MCF 10A (cell line): ENCODE measurements at regions not wholly inside any gene's neighbourhood (a gene's known extent, or its start where the extent isn't known, plus 50 kb on each side); places are given as distances from the start of the nearest gene placed in this dataset.

Experiments used
- BruUV-seq: library from RNA; stranded (reverse); fragments of 400-500 nt; replicated peaks from 2 replicates; lab custom pipeline; 2021; lab: Mats Ljungman, UMichigan
- CTCF ChIA-PET: fragments of 300-600 bp; sonication (Branson Sonifier 250); formaldehyde crosslinking; extraction: SDS; loops from one replicate; lab custom pipeline; 2021; ENCODE audit warnings: antibody characterized with exemption, inconsistent platforms; lab: Yijun Ruan, JAX
- POLR2A ChIA-PET: fragments of 300-600, 350-650 bp; sonication (Branson Sonifier 250); formaldehyde crosslinking; extraction: SDS; loops from one replicate; lab custom pipeline; 2020; ENCODE audit warnings: antibody characterized with exemption, inconsistent platforms; lab: Yijun Ruan, JAX
- DNase-seq: peaks from one replicate; pipeline ENCODE4 v3.0.0-alpha.2; 2018; ENCODE audit not compliant: unreplicated experiment
- H3K27ac Mint-ChIP-seq: one replicate; pipeline ENCODE4 v1.8.0; 2022; ENCODE audit warnings: mild to moderate bottlenecking, low read depth, mixed read lengths; ENCODE audit not compliant: unreplicated experiment
- H3K27me3 Mint-ChIP-seq: one replicate; pipeline ENCODE4 v1.8.0; 2022; ENCODE audit warnings: mixed read lengths; ENCODE audit not compliant: insufficient read depth, unreplicated experiment
- H3K36me3 Mint-ChIP-seq: one replicate; pipeline ENCODE4 v1.8.0; 2022; ENCODE audit warnings: mild to moderate bottlenecking, moderate library complexity, mixed read lengths; ENCODE audit not compliant: insufficient read depth, unreplicated experiment
- H3K4me1 Mint-ChIP-seq: one replicate; pipeline ENCODE4 v1.8.0; 2022; ENCODE audit warnings: mixed read lengths; ENCODE audit not compliant: insufficient read depth, unreplicated experiment
- H3K4me3 Mint-ChIP-seq: one replicate; pipeline ENCODE4 v1.8.0; 2022; ENCODE audit warnings: mild to moderate bottlenecking, moderate library complexity, mixed read lengths; ENCODE audit not compliant: unreplicated experiment
- H3K9me3 Mint-ChIP-seq: one replicate; pipeline ENCODE4 v1.8.0; 2022; ENCODE audit warnings: mixed read lengths; ENCODE audit not compliant: unreplicated experiment
- CTCF ChIP-seq: fragments of 200-600 bp; IDR thresholded peaks from one replicate; pipeline ENCODE4 v1.8.0; 2022; ENCODE audit warnings: antibody characterized with exemption, mild to moderate bottlenecking; ENCODE audit not compliant: unreplicated experiment
- intact Hi-C: fragments of 100-400 bp; cut with micrococcal nuclease; formaldehyde crosslinking; loops from 2 replicates; pipeline ENCODE4 v1.14.1; 2022

- intact Hi-C loops, result no loop called here
- H3K27ac Mint-ChIP-seq, result no peak overlapping the region
- peaks cover 8% of the 10 kb centered on the region for H3K4me1 Mint-ChIP-seq
- no peak for DNase-seq
- TF ChIP-seq CTCF, result no peak
- CTCF ChIA-PET, result interaction anchor here (1.9 kb wide), 1 partner anchor 14 kb away, joined by 6 read pairs; no protein-coding TSS in a partner anchor
- no peaks in the 10 kb centered on the region for H3K9me3 Mint-ChIP-seq
- BruUV-seq, result no TSS peak
- H3K4me3 Mint-ChIP-seq, result no peak overlapping the region
- H3K36me3 Mint-ChIP-seq, result no peaks in the 10 kb centered on the region
- POLR2A ChIA-PET, result no interaction called here
- H3K27me3 Mint-ChIP-seq, result no peaks in the 10 kb centered on the region
These were observed 197.6 kb downstream of the BCL11A start for GRCh38 chr2:60355849-60356261.

GRCh38 chr2:60354713-60355112 lies 198.7 kb downstream of the BCL11A start:
- Mint-ChIP-seq H3K4me3 (no peak overlapping the region), H3K4me1 (peaks cover 8% of the 10 kb centered on the region), H3K36me3 (no peaks in the 10 kb centered on the region), H3K27ac (no peak overlapping the region), H3K27me3 (no peaks in the 10 kb centered on the region), H3K9me3 (no peaks in the 10 kb centered on the region)
- peak; percentile 57 for DNase-seq
- ChIA-PET POLR2A (interaction anchor here (0.6 to 2.1 kb wide), 4 partner anchors 40 to 125 kb away, joined by 3 to 13 read pairs (median 4); no protein-coding TSS in a partner anchor), CTCF (interaction anchor here (1.3 to 1.9 kb wide), 3 partner anchors 15 to 50 kb away, joined by 3 to 6 read pairs (median 5); no protein-coding TSS in a partner anchor)
- TF ChIP-seq CTCF, result no peak
- BruUV-seq, result no TSS peak
- intact Hi-C loops, result no loop called here

- intact Hi-C loops, result no loop called here
- CTCF ChIA-PET, result interaction anchor here (1.3 to 1.9 kb wide), 3 partner anchors 16 to 49 kb away, joined by 3 to 6 read pairs (median 5); no protein-coding TSS in a partner anchor
- POLR2A ChIA-PET, result interaction anchor here (1.0 to 2.1 kb wide), 3 partner anchors 11 to 64 kb away, joined by 3 to 13 read pairs (median 6); no protein-coding TSS in a partner anchor
- no peak for TF ChIP-seq CTCF
- H3K4me3 Mint-ChIP-seq, result no peak overlapping the region
- BruUV-seq, result no TSS peak
- no peaks in the 10 kb centered on the region for H3K36me3 Mint-ChIP-seq
- peaks cover 8% of the 10 kb centered on the region for H3K4me1 Mint-ChIP-seq
- no peaks in the 10 kb centered on the region for H3K9me3 Mint-ChIP-seq
- no peaks in the 10 kb centered on the region for H3K27me3 Mint-ChIP-seq
- H3K27ac Mint-ChIP-seq, result no peak overlapping the region
- no peak for DNase-seq
These were observed 199.6 kb downstream of the BCL11A start for GRCh38 chr2:60353863-60354262.

GRCh38 chr2:60353406-60353800 lies 200.1 kb downstream of the BCL11A start:
- no peaks in the 10 kb centered on the region for H3K27me3 Mint-ChIP-seq
- no peak overlapping the region for H3K27ac Mint-ChIP-seq
- no peak for TF ChIP-seq CTCF
- H3K4me1 Mint-ChIP-seq, result peaks cover 8% of the 10 kb centered on the region
- intact Hi-C loops, result no loop called here
- H3K4me3 Mint-ChIP-seq, result no peak overlapping the region
- ChIA-PET CTCF (no interaction called here), POLR2A (interaction anchor here (1.0 to 2.1 kb wide), 3 partner anchors 10 to 64 kb away, joined by 3 to 13 read pairs (median 6); no protein-coding TSS in a partner anchor)
- no peaks in the 10 kb centered on the region for H3K36me3 Mint-ChIP-seq
- no peaks in the 10 kb centered on the region for H3K9me3 Mint-ChIP-seq
- DNase-seq, result no peak
- no TSS peak for BruUV-seq
